ENCODE measurements at regions not wholly inside any gene's neighbourhood (a gene's known extent, or its start where the extent isn't known, plus 50 kb on each side); places are given as distances from the start of the nearest gene placed in this dataset.

DNA sequence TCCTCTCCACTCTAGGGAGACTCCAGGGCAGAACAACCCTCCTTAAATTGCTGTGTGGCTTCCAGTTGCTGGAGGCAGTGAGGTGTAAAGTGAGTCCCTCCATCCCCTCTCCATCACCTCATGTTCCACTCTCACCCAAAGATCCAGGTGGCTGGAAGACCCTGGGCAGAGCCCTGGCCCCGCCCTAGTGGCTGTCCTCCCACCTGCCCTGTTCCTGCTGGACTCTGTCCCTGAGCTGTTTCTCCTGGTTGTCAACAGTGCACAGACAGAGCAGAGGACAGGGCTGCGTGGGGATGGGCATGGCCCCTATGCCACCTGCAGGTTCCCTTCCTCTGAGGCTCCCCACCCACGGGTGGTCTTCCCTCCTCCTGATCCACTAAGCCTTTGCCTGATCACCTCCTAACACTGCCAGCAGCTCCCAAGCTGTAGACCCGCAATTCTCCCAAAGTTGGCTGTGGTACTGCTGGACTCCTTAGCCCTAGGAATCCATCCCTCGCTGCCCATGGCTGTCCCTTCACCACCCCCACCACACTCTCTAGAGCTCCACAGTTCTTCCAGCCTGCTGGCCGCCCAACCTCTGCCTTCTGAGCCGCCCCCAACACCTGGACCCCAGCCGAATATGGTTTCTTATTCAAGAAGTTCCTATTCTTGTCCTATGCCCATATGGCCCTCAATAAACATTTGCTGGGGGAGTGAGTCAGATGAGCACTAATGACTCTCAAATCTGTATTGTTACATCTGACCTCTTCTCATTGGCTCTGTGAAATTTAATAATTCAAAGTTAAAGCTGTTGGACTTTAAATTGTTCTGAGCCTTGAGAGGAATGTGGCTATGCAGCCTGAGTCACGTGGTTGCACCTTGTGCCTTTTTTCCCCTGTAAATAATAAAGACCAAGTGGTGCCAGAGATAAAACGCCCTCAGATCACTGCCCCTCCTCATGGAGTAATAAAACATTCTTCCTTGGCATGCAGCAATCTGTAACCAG lies 260.0 kb upstream of the HS6ST1 start:
- Histone ChIP-seq H3K9ac (no peak overlapping the region), H3K27ac (no peak overlapping the region), H3K4me1 (no peaks in the 10 kb centered on the region), H3K4me2 (ENCODE audit: low read length) (no peak overlapping the region), H3K36me3 (ENCODE audit: control insufficient read depth, insufficient read depth, low read length) (no peaks in the 10 kb centered on the region), H3K79me2 (no peaks in the 10 kb centered on the region), H2AFZ (no peak overlapping the region), H3K27me3 (ENCODE audit: control insufficient read depth, insufficient read depth, low read length) (no peaks in the 10 kb centered on the region), H3K4me3 (ENCODE audit: low read depth, low read length) (no peak overlapping the region), H3K9me3 (ENCODE audit: control insufficient read depth, low read length) (no peaks in the 10 kb centered on the region)
- TF ChIP-seq, protein P1, sequence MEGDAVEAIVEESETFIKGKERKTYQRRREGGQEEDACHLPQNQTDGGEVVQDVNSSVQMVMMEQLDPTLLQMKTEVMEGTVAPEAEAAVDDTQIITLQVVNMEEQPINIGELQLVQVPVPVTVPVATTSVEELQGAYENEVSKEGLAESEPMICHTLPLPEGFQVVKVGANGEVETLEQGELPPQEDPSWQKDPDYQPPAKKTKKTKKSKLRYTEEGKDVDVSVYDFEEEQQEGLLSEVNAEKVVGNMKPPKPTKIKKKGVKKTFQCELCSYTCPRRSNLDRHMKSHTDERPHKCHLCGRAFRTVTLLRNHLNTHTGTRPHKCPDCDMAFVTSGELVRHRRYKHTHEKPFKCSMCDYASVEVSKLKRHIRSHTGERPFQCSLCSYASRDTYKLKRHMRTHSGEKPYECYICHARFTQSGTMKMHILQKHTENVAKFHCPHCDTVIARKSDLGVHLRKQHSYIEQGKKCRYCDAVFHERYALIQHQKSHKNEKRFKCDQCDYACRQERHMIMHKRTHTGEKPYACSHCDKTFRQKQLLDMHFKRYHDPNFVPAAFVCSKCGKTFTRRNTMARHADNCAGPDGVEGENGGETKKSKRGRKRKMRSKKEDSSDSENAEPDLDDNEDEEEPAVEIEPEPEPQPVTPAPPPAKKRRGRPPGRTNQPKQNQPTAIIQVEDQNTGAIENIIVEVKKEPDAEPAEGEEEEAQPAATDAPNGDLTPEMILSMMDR (IDR thresholded peaks at IDR 0.05), result no peak

DNA sequence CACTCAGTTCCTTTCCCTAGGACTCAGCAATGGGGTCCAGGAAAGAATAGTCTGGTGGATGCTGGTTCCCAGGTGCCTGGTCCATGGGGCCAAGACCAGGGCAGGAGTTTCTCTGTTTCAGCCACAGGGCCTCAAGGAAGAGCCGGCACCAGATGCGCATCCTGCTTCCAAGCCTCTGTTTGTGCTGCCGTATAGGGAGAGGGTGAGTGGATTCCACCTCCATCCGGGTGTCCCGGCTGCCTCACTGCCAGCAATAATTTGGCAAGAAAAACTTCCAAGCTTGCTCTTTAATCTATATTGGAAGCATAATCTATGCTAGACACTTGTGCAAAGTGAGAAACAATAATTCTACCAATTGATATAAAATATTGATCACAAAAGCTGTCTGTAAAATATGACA lies 261.2 kb upstream of the HS6ST1 start:
- TF ChIP-seq, protein P1 (IDR thresholded peaks at IDR 0.05), result no peak
- no peaks in the 10 kb centered on the region for H3K36me3 ChIP-seq (ENCODE audit: control insufficient read depth, insufficient read depth, low read length)
- H3K4me2 ChIP-seq (ENCODE audit: low read length), result no peak overlapping the region
- H3K4me3 ChIP-seq (ENCODE audit: low read depth, low read length), result no peak overlapping the region
- no peak overlapping the region for H2AFZ ChIP-seq
- no peaks in the 10 kb centered on the region for H3K4me1 ChIP-seq
- H3K27me3 ChIP-seq (ENCODE audit: control insufficient read depth, insufficient read depth, low read length), result no peaks in the 10 kb centered on the region
- H3K9ac ChIP-seq, result no peak overlapping the region
- H3K27ac ChIP-seq, result no peak overlapping the region
- no peaks in the 10 kb centered on the region for H3K79me2 ChIP-seq
- no peaks in the 10 kb centered on the region for H3K9me3 ChIP-seq (ENCODE audit: control insufficient read depth, low read length)

DNA sequence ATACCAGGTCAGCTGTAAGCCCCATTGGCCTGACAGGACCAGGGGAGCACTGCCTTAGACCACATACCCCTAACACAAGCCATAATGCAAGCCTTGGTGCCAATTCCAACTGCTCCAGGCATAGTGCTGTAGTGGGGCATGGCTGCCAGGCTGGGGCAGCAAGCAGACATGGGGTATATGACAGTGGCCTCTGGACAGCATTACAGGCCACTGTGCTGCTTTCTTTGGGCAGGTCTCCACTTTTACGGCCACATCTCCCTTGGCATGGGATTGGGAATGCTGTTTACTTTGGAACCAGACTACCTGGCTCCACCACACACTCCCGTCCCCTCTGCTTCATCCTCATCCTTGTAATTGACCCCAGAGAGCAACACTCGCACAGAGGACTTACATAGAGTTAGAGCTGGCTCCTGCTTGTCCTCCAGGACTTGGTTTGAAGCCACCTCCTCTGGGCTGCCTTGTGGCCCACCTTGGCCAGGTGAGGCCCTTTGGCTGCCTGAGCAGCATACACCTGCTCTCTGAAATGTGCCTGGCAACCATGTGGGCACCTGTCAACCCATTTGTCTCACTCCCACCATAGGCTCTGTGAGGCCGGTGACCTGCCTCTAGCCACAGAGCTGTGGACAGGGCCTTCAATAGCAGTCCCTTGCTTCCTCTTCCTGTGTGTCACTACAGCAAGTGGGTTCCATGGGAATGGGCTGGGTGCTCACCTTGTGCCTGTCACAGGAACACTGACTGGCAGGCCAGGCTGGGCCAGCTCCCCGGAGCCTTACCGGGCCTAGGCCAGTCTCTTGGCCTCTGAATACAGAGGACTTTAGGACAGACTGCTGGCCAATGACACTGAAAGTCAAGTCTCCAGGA lies 262.6 kb upstream of the HS6ST1 start:
- Histone ChIP-seq H3K9me3 (ENCODE audit: control insufficient read depth, low read length) (no peaks in the 10 kb centered on the region), H3K27ac (no peak overlapping the region), H3K4me2 (ENCODE audit: low read length) (no peak overlapping the region), H3K79me2 (no peaks in the 10 kb centered on the region), H3K4me1 (no peaks in the 10 kb centered on the region), H3K36me3 (ENCODE audit: control insufficient read depth, insufficient read depth, low read length) (no peaks in the 10 kb centered on the region), H3K4me3 (ENCODE audit: low read depth, low read length) (no peak overlapping the region), H3K9ac (no peak overlapping the region), H2AFZ (no peak overlapping the region), H3K27me3 (ENCODE audit: control insufficient read depth, insufficient read depth, low read length) (no peaks in the 10 kb centered on the region)
- TF ChIP-seq, protein P1 (IDR thresholded peaks at IDR 0.05), result no peak

DNA sequence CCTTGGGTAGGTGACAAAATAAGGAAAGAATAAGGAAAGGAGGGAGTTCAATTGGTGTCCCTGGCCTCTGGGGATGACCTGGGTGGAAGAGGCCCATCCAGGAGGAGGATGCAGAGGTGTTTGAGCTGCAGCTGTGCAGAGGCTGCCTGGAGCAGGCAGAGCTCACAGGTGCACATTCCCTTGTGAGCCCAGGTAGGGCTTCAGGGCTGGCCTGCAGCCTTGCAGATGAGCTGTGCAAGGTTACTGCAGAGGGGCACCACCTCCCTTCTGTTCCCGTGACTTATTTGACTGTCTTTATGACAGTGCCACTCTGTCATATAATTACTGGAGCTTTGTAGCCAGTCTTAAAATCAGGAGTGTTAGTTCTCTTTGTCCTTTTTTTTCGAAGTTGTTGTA lies 263.2 kb upstream of the HS6ST1 start:
- no peaks in the 10 kb centered on the region for H3K79me2 ChIP-seq
- TF ChIP-seq, protein P1 (IDR thresholded peaks at IDR 0.05), result no peak
- no peaks in the 10 kb centered on the region for H3K27me3 ChIP-seq (ENCODE audit: control insufficient read depth, insufficient read depth, low read length)

More for the DNA sequence above, 263.2 kb upstream of the HS6ST1 start:
- H3K27ac ChIP-seq, result no peak overlapping the region
- H3K36me3 ChIP-seq (ENCODE audit: control insufficient read depth, insufficient read depth, low read length), result no peaks in the 10 kb centered on the region
- no peak overlapping the region for H3K9ac ChIP-seq
- no peak overlapping the region for H3K4me3 ChIP-seq (ENCODE audit: low read depth, low read length)
- H3K9me3 ChIP-seq (ENCODE audit: control insufficient read depth, low read length), result no peaks in the 10 kb centered on the region
- H3K4me1 ChIP-seq, result no peaks in the 10 kb centered on the region
- no peak overlapping the region for H2AFZ ChIP-seq
- no peak overlapping the region for H3K4me2 ChIP-seq (ENCODE audit: low read length)

Data from parathyroid adenoma (tissue), 2 donors.